ENCODE measurements at regions not wholly inside any gene's neighbourhood (a gene's known extent, or its start where the extent isn't known, plus 50 kb on each side); places are given as distances from the start of the nearest gene placed in this dataset.
A peak's percentile ranks its signal among the peaks of the same experiment; 100 is the strongest.

DNA sequence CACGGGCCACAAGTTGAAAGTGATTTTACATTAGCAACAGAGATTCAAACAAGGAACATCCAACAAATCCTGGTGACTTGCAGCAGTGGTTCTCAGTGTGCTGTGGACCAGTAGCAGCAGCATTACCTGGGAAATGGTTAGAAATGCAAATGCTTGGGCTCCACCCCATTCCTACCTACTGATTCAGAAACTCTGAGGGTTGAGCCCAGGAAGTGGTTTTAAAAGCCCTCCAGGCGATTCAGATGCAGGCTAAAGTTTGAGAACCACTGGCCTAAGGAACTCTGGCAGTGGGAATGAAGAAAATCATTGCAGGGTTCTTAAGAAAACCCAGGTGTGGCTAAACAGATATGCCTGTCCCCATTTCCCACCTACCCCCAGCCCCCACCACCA lies 398.8 kb downstream of the ENC1 start:
- TF ChIP-seq RUNX3 (IDR thresholded peaks at IDR 0.05; ENCODE audit: low read length) = 0 out of 2 replicates have a peak, but pooled peaks have one; percentile 8
- TF ChIP-seq HCFC1 (IDR thresholded peaks at IDR 0.05; ENCODE audit: low read length) = no peak
- Histone ChIP-seq H2AFZ (ENCODE audit: control insufficient read depth, low read depth, low read length) (no peak overlapping the region), H3K4me2 (ENCODE audit: control insufficient read depth, insufficient read depth) (peak overlapping the region; percentile 31; the same call in 1 of the 2 replicates), H3K27me3 (replicated peaks in 1 of 2; ENCODE audit: control insufficient read depth in 2 of 2, insufficient read depth in 2 of 2, low read length in 1 of 2) (no peaks in the 10 kb centered on the region), H3K27ac (ENCODE audit: control insufficient read depth, insufficient read depth) (no peak overlapping the region), H3K4me3 (no peak overlapping the region), H3K79me2 (ENCODE audit: control insufficient read depth, insufficient read depth, low read length) (no peaks in the 10 kb centered on the region), H3K36me3 (ENCODE audit: control insufficient read depth in 2 of 2, insufficient read depth in 2 of 2, low read length in 1 of 2) (no peaks in the 10 kb centered on the region), H3K9ac (ENCODE audit: control insufficient read depth, insufficient read depth, low read length) (no peak overlapping the region), H3K4me1 (ENCODE audit: control insufficient read depth, insufficient read depth, low read length) (peaks cover 9% of the 10 kb centered on the region), H4K20me1 (ENCODE audit: control insufficient read depth, insufficient read depth) (no peaks in the 10 kb centered on the region), H3K9me3 (replicated peaks; ENCODE audit: control insufficient read depth, insufficient read depth, low read length) (no peaks in the 10 kb centered on the region)
- FAIRE-seq = peak; percentile 56
- 0% methylated on average over 2 of the region's 2 CpGs for WGBS (ENCODE audit: insufficient coverage, insufficient replicate concordance, low lambda C conversion rate, missing lambda C conversion rate)
- in situ Hi-C loops (cut with MboI) = no loop called here
- no TSS peak for BruUV-seq (replicated peaks)
- RAD21 ChIA-PET (ENCODE audit: unreplicated experiment) = no interaction called here
- POLR2A ChIA-PET = no interaction called here
- peak; percentile 67 for ATAC-seq
- DNase-seq (ENCODE audit: low read depth, low spot score) = no peak
- SMC1A ChIA-PET (ENCODE audit: uncharacterized antibody, unreplicated experiment) = no interaction called here
- CTCF ChIA-PET = interaction anchor here (0.6 kb wide), 1 partner anchor 154 kb away, joined by 3 read pairs; no protein-coding TSS in a partner anchor
- intact Hi-C loops (cut with micrococcal nuclease; ENCODE audit: unreplicated experiment) = no loop called here

DNA sequence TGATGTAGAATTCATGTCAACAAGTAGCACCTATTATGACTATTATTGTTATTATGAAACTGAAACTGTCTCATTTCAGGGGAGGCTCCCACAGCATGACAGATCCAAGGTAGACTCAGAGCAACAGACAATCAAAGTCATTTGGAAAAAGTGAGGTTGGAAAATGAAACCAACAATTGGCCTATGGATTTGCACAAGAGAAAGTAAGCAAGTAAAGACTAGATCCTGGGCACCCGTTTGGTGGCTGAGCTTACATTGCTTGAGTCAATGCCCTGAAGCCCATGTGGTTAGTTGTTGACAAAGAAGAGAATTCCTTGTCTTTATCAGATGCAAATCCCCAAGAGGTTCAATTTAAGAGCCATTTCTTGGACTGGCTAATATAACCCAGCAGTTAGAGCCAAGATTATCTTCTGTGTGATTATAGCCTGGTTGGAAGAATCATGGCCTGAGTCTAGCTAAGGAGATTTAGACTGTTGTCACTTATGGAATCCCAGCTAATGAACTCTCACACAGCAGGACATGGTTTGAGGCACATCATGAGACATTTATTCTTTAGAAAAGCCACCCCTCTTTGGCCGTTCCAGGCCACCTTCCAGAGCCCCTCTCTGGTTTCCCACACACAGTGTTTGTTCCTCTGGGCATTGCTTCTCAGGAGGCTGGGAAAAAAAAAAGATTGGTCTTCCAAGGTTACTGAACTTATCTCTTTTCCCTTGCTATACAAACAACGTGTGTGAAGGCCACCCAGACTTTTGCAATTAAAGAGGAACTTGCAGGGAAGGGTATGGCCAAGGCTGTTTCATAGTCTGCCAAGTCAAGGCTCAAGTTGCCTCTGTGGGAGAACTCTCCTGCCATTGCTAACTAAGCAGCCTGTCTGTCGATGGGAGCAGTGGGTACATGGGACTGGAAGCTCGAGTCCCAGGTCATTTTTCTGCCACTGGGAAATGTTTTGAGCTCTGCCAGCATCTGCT lies 399.5 kb downstream of the ENC1 start:
- CTCF ChIA-PET = interaction anchor here (0.6 kb wide), 1 partner anchor 154 kb away, joined by 3 read pairs; no protein-coding TSS in a partner anchor
- SMC1A ChIA-PET (ENCODE audit: uncharacterized antibody, unreplicated experiment) = no interaction called here
- ATAC-seq = peak; percentile 47
- DNase-seq (ENCODE audit: low read depth, low spot score) = no peak
- intact Hi-C loops (cut with micrococcal nuclease; ENCODE audit: unreplicated experiment) = no loop called here
- POLR2A ChIA-PET = no interaction called here
- no peak overlapping the region for H3K9ac ChIP-seq (ENCODE audit: control insufficient read depth, insufficient read depth, low read length)
- no TSS peak for BruUV-seq (replicated peaks)
- H3K4me2 ChIP-seq (ENCODE audit: control insufficient read depth, insufficient read depth) = peak overlapping the region; percentile 31; the same call in 1 of the 2 replicates
- H3K27me3 ChIP-seq (replicated peaks in 1 of 2; ENCODE audit: control insufficient read depth in 2 of 2, insufficient read depth in 2 of 2, low read length in 1 of 2) = no peaks in the 10 kb centered on the region
- H2AFZ ChIP-seq (ENCODE audit: control insufficient read depth, low read depth, low read length) = no peak overlapping the region
- H4K20me1 ChIP-seq (ENCODE audit: control insufficient read depth, insufficient read depth) = no peaks in the 10 kb centered on the region
- WGBS (ENCODE audit: insufficient coverage, insufficient replicate concordance, low lambda C conversion rate, missing lambda C conversion rate) = 9% methylated on average over 5 of the region's 5 CpGs
- H3K4me3 ChIP-seq = no peak overlapping the region
- in situ Hi-C loops (cut with MboI) = no loop called here
- H3K9me3 ChIP-seq (replicated peaks; ENCODE audit: control insufficient read depth, insufficient read depth, low read length) = no peaks in the 10 kb centered on the region
- TF ChIP-seq SPI1 (IDR thresholded peaks at IDR 0.05; ENCODE audit: borderline replicate concordance, insufficient read depth, low read depth, low read length) = no peak
- TF ChIP-seq, protein P1, sequence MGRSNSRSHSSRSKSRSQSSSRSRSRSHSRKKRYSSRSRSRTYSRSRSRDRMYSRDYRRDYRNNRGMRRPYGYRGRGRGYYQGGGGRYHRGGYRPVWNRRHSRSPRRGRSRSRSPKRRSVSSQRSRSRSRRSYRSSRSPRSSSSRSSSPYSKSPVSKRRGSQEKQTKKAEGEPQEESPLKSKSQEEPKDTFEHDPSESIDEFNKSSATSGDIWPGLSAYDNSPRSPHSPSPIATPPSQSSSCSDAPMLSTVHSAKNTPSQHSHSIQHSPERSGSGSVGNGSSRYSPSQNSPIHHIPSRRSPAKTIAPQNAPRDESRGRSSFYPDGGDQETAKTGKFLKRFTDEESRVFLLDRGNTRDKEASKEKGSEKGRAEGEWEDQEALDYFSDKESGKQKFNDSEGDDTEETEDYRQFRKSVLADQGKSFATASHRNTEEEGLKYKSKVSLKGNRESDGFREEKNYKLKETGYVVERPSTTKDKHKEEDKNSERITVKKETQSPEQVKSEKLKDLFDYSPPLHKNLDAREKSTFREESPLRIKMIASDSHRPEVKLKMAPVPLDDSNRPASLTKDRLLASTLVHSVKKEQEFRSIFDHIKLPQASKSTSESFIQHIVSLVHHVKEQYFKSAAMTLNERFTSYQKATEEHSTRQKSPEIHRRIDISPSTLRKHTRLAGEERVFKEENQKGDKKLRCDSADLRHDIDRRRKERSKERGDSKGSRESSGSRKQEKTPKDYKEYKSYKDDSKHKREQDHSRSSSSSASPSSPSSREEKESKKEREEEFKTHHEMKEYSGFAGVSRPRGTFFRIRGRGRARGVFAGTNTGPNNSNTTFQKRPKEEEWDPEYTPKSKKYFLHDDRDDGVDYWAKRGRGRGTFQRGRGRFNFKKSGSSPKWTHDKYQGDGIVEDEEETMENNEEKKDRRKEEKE (IDR thresholded peaks at IDR 0.05) = no peak
- TF ChIP-seq ZNF384 (IDR thresholded peaks at IDR 0.05; ENCODE audit: borderline replicate concordance, low read depth, low read length) = no peak
- TF ChIP-seq SREBF1 (IDR thresholded peaks at IDR 0.05; ENCODE audit: low read length) = no peak
- no peak for TF ChIP-seq JUND (IDR thresholded peaks at IDR 0.05; ENCODE audit: low read depth, low read length)
- no peak for TF ChIP-seq MYB (IDR thresholded peaks at IDR 0.05; ENCODE audit: borderline replicate concordance, low read depth, low read length)
- no peak for TF ChIP-seq NFYB (IDR thresholded peaks at IDR 0.05; ENCODE audit: insufficient read depth, low read depth, low read length)
- no peak for TF ChIP-seq FOXK2 (IDR thresholded peaks at IDR 0.05)
- no peak for TF ChIP-seq BACH1 (IDR thresholded peaks at IDR 0.05; ENCODE audit: borderline replicate concordance)
- TF ChIP-seq ATF7 (IDR thresholded peaks at IDR 0.05; ENCODE audit: low read depth) = no peak
- TF ChIP-seq LARP7 (IDR thresholded peaks at IDR 0.05) = no peak
- H3K79me2 ChIP-seq (ENCODE audit: control insufficient read depth, insufficient read depth, low read length) = no peaks in the 10 kb centered on the region
- FAIRE-seq = peak; percentile 64
- H3K27ac ChIP-seq (ENCODE audit: control insufficient read depth, insufficient read depth) = no peak overlapping the region
- H3K36me3 ChIP-seq (ENCODE audit: control insufficient read depth in 2 of 2, insufficient read depth in 2 of 2, low read length in 1 of 2) = no peaks in the 10 kb centered on the region
- H3K4me1 ChIP-seq (ENCODE audit: control insufficient read depth, insufficient read depth, low read length) = peaks cover 9% of the 10 kb centered on the region
- RAD21 ChIA-PET (ENCODE audit: unreplicated experiment) = no interaction called here
